Progenitor cell of endocrine pancreas (in vitro differentiated cells): ENCODE measurements at regions not wholly inside any gene's neighbourhood (a gene's known extent, or its start where the extent isn't known, plus 50 kb on each side); places are given as distances from the start of the nearest gene placed in this dataset.

Source experiments
- DNase-seq: peaks from one replicate; pipeline ENCODE4 v3.0.0; 2021; ENCODE audit warnings: low spot score; ENCODE audit not compliant: unreplicated experiment
- H3K27ac Mint-ChIP-seq: 2 replicates; pipeline ENCODE4 v1.8.0; 2021; ENCODE audit warnings: mild to moderate bottlenecking, moderate library complexity, mixed read lengths
- H3K27me3 Mint-ChIP-seq: 2 replicates; pipeline ENCODE4 v1.8.0; 2021; ENCODE audit warnings: mixed read lengths
- H3K36me3 Mint-ChIP-seq: 2 replicates; pipeline ENCODE4 v1.8.0; 2022; ENCODE audit warnings: mixed read lengths; ENCODE audit not compliant: insufficient read depth
- H3K4me1 Mint-ChIP-seq: 2 replicates; pipeline ENCODE4 v1.8.0; 2021; ENCODE audit warnings: low read depth, mixed read lengths
- H3K4me3 Mint-ChIP-seq: 2 replicates; pipeline ENCODE4 v1.8.0; 2021; ENCODE audit warnings: low read depth, mild to moderate bottlenecking, moderate library complexity, mixed read lengths
- H3K9me3 Mint-ChIP-seq: 2 replicates; pipeline ENCODE4 v1.8.0; 2021; ENCODE audit warnings: low read depth, mixed read lengths
- TF ChIP-seq, protein P1 (sequence below): fragments of 200-600 bp; sonication (generic); IDR thresholded peaks from one replicate; pipeline ENCODE4 v1.5.0; 2021; ENCODE audit warnings: antibody characterized with exemption, mild to moderate bottlenecking; ENCODE audit not compliant: unreplicated experiment

DNA sequence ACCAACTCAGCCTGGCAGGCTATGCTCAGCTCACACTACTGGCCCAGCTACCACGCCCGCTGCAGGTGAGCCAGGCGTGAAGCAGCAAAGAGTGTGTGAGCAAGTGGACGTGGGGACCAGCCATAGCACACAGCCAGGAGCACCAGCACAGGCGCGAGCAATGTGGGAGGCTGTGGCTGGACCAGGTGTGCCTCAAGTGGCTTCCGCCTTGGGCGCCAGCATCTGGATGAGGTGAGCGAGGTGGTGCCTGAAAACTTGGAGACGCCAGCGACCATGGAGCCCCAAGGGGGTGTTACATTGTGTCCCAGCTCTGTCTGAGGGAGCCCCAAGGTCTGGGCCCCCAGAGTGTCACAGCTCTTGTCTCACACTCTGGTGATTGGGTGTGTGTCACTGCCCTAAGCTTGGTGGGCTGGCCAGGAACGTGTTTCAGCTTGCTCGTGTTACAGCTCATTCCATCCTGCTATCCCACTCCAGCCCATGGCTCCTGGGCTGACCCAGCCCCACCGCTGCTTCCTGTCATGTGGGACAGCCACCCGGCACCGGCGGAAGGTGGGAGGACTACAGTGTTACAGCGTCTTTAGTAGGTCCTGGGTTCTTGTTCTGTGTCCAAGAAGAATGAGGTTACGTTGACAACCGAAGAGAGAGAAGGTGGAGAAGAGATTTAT lies 508.0 kb upstream of the MMS22L start:
- H3K27ac Mint-ChIP-seq: no peak overlapping the region
- no peaks in the 10 kb centered on the region for H3K36me3 Mint-ChIP-seq
- no peaks in the 10 kb centered on the region for H3K4me1 Mint-ChIP-seq
- no peak for DNase-seq
- TF ChIP-seq, protein P1, sequence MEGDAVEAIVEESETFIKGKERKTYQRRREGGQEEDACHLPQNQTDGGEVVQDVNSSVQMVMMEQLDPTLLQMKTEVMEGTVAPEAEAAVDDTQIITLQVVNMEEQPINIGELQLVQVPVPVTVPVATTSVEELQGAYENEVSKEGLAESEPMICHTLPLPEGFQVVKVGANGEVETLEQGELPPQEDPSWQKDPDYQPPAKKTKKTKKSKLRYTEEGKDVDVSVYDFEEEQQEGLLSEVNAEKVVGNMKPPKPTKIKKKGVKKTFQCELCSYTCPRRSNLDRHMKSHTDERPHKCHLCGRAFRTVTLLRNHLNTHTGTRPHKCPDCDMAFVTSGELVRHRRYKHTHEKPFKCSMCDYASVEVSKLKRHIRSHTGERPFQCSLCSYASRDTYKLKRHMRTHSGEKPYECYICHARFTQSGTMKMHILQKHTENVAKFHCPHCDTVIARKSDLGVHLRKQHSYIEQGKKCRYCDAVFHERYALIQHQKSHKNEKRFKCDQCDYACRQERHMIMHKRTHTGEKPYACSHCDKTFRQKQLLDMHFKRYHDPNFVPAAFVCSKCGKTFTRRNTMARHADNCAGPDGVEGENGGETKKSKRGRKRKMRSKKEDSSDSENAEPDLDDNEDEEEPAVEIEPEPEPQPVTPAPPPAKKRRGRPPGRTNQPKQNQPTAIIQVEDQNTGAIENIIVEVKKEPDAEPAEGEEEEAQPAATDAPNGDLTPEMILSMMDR: no peak
- peaks cover 4% of the 10 kb centered on the region for H3K9me3 Mint-ChIP-seq
- no peak overlapping the region for H3K4me3 Mint-ChIP-seq
- no peaks in the 10 kb centered on the region for H3K27me3 Mint-ChIP-seq

DNA sequence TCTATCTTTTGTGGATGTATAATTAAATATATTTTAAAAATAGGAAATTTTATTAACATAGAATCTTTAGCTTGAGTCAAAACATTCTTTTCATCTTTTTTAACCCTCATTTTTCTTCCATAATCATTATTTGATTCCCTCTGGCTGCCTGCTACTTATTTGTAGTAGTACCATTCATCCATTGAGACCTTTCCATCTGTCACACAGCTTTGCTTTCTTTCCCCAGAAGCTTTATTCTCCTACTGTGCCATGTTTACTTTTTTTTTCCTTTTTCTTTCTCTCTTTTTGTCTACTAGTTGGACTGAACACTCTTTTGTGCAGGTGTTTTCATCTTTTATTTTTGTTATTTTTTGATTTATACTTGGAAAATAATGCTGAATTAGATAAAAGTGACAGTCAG lies 522.6 kb upstream of the MMS22L start:
- TF ChIP-seq, protein P1: no peak
- DNase-seq: no peak
- Mint-ChIP-seq H3K4me1 (peaks cover 8% of the 10 kb centered on the region), H3K36me3 (no peaks in the 10 kb centered on the region), H3K27ac (no peak overlapping the region), H3K9me3 (no peaks in the 10 kb centered on the region), H3K4me3 (no peak overlapping the region), H3K27me3 (no peaks in the 10 kb centered on the region)

DNA sequence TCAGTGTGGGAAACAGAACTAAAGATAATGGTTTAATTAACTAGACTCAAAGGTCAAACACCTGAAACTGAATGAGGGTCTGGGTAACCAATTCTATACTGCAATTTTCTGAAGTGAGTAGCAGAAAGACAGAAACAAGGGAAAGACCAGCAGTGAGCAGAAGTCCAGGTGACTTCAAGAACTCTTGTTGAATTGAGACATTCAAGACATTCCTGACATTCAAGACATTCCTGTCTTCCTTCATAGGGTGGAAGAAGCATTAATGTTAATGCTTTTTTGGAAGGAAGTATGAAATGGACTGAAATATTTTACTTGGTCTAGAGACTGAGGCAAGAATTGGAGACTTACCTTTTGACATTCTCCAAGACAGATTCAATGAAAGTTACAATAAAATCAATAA lies 529.9 kb upstream of the MMS22L start:
- H3K4me1 Mint-ChIP-seq: peaks cover 3% of the 10 kb centered on the region
- no peaks in the 10 kb centered on the region for H3K9me3 Mint-ChIP-seq
- H3K27ac Mint-ChIP-seq: no peak overlapping the region
- TF ChIP-seq, protein P1: no peak
- no peak overlapping the region for H3K4me3 Mint-ChIP-seq
- DNase-seq: no peak
- H3K27me3 Mint-ChIP-seq: no peaks in the 10 kb centered on the region
- H3K36me3 Mint-ChIP-seq: no peaks in the 10 kb centered on the region

DNA sequence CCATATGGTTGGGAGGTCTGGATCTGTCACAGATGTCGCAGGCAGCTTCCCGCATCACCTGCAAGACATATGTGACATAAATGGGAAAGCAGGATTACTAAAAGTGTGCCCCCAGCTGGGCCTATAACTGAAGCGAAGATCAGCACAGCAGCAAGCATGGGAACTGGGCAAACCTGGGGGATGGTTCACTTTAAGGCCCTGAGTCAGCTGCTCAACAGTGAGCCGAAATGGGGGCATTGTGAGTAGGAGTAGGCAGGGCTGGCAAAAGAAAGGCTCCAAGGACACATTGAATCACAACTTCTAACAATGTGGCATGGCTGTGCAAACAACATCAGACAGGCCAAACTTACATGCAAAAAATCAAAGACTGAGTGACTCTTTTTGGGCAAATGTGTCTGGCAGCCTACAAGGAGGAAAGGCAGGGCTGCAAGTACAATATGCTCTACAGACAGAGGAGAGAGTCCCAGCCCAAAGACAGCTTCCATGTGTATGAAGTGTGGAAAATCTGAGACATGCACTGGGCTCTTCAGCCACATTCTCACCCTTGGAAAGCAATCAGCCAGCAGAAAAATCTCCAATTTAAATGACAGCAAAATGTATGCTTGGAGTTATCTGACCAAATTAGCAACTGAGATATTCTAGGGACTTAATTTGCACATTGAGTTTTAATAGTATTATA lies 531.0 kb upstream of the MMS22L start:
- Mint-ChIP-seq H3K36me3 (no peaks in the 10 kb centered on the region), H3K27me3 (no peaks in the 10 kb centered on the region), H3K9me3 (no peaks in the 10 kb centered on the region), H3K4me3 (no peak overlapping the region), H3K4me1 (peaks cover 3% of the 10 kb centered on the region), H3K27ac (no peak overlapping the region)
- no peak for DNase-seq
- TF ChIP-seq, protein P1: no peak

DNA sequence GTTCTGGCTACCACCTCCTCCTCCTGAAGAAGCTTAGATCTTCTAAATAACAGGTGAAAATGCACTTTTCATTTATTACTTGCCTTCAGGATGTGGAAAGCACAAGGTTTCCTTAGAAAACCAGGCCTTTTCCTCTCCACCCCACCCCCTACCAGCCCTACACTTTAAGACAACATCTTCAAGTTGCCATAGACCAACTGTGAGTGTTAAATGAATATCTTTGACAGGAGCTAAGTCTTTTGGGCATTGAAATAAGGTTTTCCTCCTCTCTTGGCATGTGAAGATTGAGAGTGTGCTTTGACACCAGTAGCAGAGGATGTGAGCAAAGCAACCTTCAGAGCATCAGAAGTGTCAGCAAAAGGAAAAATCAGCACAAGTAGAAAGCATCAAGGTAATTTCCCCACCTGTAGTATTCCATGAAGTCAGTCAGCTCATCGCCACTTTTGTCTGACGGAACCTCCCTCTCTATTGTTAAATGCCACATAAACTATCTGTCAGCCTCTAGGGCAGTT lies 532.3 kb upstream of the MMS22L start:
- no peak overlapping the region for H3K27ac Mint-ChIP-seq
- DNase-seq: no peak
- no peaks in the 10 kb centered on the region for H3K9me3 Mint-ChIP-seq
- no peaks in the 10 kb centered on the region for H3K27me3 Mint-ChIP-seq
- H3K4me3 Mint-ChIP-seq: no peak overlapping the region
- no peaks in the 10 kb centered on the region for H3K36me3 Mint-ChIP-seq
- H3K4me1 Mint-ChIP-seq: peaks cover 3% of the 10 kb centered on the region
- TF ChIP-seq, protein P1: no peak
